ENCODE measurements at regions not wholly inside any gene's neighbourhood (a gene's known extent, or its start where the extent isn't known, plus 50 kb on each side); places are given as distances from the start of the nearest gene placed in this dataset. TPM values are rescaled to one million over a fixed set of nuclear protein-coding genes. Genes with fewer than 3 reads are reported as not detected.

DNA sequence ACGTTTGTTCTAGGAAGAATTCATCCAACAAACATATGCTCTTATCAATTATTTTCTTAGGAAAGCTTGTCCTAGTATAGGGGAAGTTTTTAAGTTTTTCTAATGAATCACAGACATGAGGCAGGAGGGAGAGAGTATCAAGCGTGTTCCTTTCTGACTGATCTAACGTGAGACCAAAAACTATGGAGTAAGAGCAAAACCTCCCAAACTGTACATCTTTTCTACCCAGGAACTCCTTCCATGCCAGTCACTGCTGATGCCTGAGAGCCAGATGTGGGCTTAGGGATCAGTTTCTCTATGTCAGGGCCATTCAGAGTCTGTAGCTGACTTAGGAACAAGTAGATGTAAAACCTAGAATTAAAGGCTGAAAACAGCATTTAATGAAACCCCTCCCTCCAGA lies 51.7 kb upstream of the NFIB start (continued):
- no peak for TF ChIP-seq ZNF462 (CRISPR knock-in tag; IDR thresholded peaks at IDR 0.05)
- TF ChIP-seq ETS1 (IDR thresholded peaks at IDR 0.05): no peak
- no peak for TF ChIP-seq CREB1 (CRISPR knock-in tag; IDR thresholded peaks at IDR 0.05; ENCODE audit: low read depth)
- TF ChIP-seq REST (IDR thresholded peaks at IDR 0.05; ENCODE audit: unreplicated experiment): no peak
- TF ChIP-seq NANOG (IDR thresholded peaks at IDR 0.05; ENCODE audit: borderline replicate concordance): no peak
- TF ChIP-seq ZNF331 (CRISPR knock-in tag; IDR thresholded peaks at IDR 0.05; ENCODE audit: low read depth): no peak
- TF ChIP-seq EZH2phosphoT487 (IDR thresholded peaks at IDR 0.05; ENCODE audit: unreplicated experiment): no peak
- no peak for TF ChIP-seq CTCF (conservative IDR thresholded peaks at IDR 0.05; ENCODE audit: low read depth in 2 of 2)
- TF ChIP-seq STAT1 (IDR thresholded peaks at IDR 0.05; ENCODE audit: unreplicated experiment): no peak

Small RNAs in the stretch of these regions (small RNA-seq; reads per million reads assigned to genes)
- gene AL159169.1 (ENCODE audit: low replicate concordance): not detected
